ENCODE measurements at regions not wholly inside any gene's neighbourhood (a gene's known extent, or its start where the extent isn't known, plus 50 kb on each side); places are given as distances from the start of the nearest gene placed in this dataset.

- no peak for ATAC-seq
- TF ChIP-seq PATZ1 (CRISPR knock-in tag; IDR thresholded peaks at IDR 0.05; ENCODE audit: borderline replicate concordance) (no peak), PPARA (CRISPR knock-in tag; IDR thresholded peaks at IDR 0.05; ENCODE audit: borderline replicate concordance) (no peak), ZC3H10 (CRISPR knock-in tag; IDR thresholded peaks at IDR 0.05) (no peak), TOX (CRISPR knock-in tag; IDR thresholded peaks at IDR 0.05; ENCODE audit: borderline replicate concordance) (no peak), CREB5 (CRISPR knock-in tag; IDR thresholded peaks at IDR 0.05; ENCODE audit: low read depth) (no peak), CSDC2 (CRISPR knock-in tag; IDR thresholded peaks at IDR 0.05) (no peak), ESRRG (CRISPR knock-in tag; IDR thresholded peaks at IDR 0.05) (no peak), ZFP3 (CRISPR knock-in tag; IDR thresholded peaks at IDR 0.05) (no peak), ZFP30 (CRISPR knock-in tag; IDR thresholded peaks at IDR 0.05) (no peak), BACH2 (CRISPR knock-in tag; IDR thresholded peaks at IDR 0.05; ENCODE audit: borderline replicate concordance) (no peak), ISL1 (CRISPR knock-in tag; IDR thresholded peaks at IDR 0.05) (no peak), TCF4 (CRISPR knock-in tag; IDR thresholded peaks at IDR 0.05; ENCODE audit: borderline replicate concordance) (no peak)
Measured at GRCh38 chr22:46094676-46095075, 55.6 kb upstream of the PPARA start.

- TF ChIP-seq PATZ1 (CRISPR knock-in tag; IDR thresholded peaks at IDR 0.05; ENCODE audit: borderline replicate concordance) (no peak), GLIS3 (CRISPR knock-in tag; IDR thresholded peaks at IDR 0.05) (no peak), ZFP3 (CRISPR knock-in tag; IDR thresholded peaks at IDR 0.05) (no peak), ARNTL (CRISPR knock-in tag; IDR thresholded peaks at IDR 0.05; ENCODE audit: borderline replicate concordance, low read depth) (no peak), ESRRG (CRISPR knock-in tag; IDR thresholded peaks at IDR 0.05) (no peak), CSDC2 (CRISPR knock-in tag; IDR thresholded peaks at IDR 0.05) (no peak), TSHZ2 (CRISPR knock-in tag; IDR thresholded peaks at IDR 0.05) (no peak), ZNF70 (CRISPR knock-in tag; IDR thresholded peaks at IDR 0.05) (no peak), OSR1 (CRISPR knock-in tag; IDR thresholded peaks at IDR 0.05) (no peak), ISL1 (CRISPR knock-in tag; IDR thresholded peaks at IDR 0.05) (no peak), BACH2 (CRISPR knock-in tag; IDR thresholded peaks at IDR 0.05; ENCODE audit: borderline replicate concordance) (no peak), ZNF8 (CRISPR knock-in tag; IDR thresholded peaks at IDR 0.05) (no peak), CREB5 (CRISPR knock-in tag; IDR thresholded peaks at IDR 0.05; ENCODE audit: low read depth) (no peak)
- ATAC-seq, result no peak
Measured at GRCh38 chr22:46096051-46096450, 54.3 kb upstream of the PPARA start.

GRCh38 chr22:46096706-46097230 lies 53.6 kb upstream of the PPARA start:
- ATAC-seq, result 0 out of 3 replicates have a peak, but pooled peaks have one; percentile 0
- TF ChIP-seq TOX (CRISPR knock-in tag; IDR thresholded peaks at IDR 0.05; ENCODE audit: borderline replicate concordance) (no peak), CREB5 (CRISPR knock-in tag; IDR thresholded peaks at IDR 0.05; ENCODE audit: low read depth) (no peak), BACH2 (CRISPR knock-in tag; IDR thresholded peaks at IDR 0.05; ENCODE audit: borderline replicate concordance) (no peak), GLIS3 (CRISPR knock-in tag; IDR thresholded peaks at IDR 0.05) (no peak), ZFP3 (CRISPR knock-in tag; IDR thresholded peaks at IDR 0.05) (no peak), CSRNP3 (CRISPR knock-in tag; IDR thresholded peaks at IDR 0.05) (no peak), ISL1 (CRISPR knock-in tag; IDR thresholded peaks at IDR 0.05) (no peak), RARB (CRISPR knock-in tag; IDR thresholded peaks at IDR 0.05) (no peak), ZNF8 (CRISPR knock-in tag; IDR thresholded peaks at IDR 0.05) (no peak), TCF4 (CRISPR knock-in tag; IDR thresholded peaks at IDR 0.05; ENCODE audit: borderline replicate concordance) (no peak), CSDC2 (CRISPR knock-in tag; IDR thresholded peaks at IDR 0.05) (no peak), ZNF565 (CRISPR knock-in tag; conservative IDR thresholded peaks at IDR 0.05; ENCODE audit: low read depth) (no peak), POU6F1 (CRISPR knock-in tag; IDR thresholded peaks at IDR 0.05; ENCODE audit: borderline replicate concordance, low read depth) (no peak), PPARA (CRISPR knock-in tag; IDR thresholded peaks at IDR 0.05; ENCODE audit: borderline replicate concordance) (no peak)
